ENCODE measurements at regions not wholly inside any gene's neighbourhood (a gene's known extent, or its start where the extent isn't known, plus 50 kb on each side); places are given as distances from the start of the nearest gene placed in this dataset.
"Not testable (repeated sequence)": the region's sequence is repeated elsewhere in the genome, so short reads cannot be mapped to it uniquely, and the experiment has no call there.

DNA sequence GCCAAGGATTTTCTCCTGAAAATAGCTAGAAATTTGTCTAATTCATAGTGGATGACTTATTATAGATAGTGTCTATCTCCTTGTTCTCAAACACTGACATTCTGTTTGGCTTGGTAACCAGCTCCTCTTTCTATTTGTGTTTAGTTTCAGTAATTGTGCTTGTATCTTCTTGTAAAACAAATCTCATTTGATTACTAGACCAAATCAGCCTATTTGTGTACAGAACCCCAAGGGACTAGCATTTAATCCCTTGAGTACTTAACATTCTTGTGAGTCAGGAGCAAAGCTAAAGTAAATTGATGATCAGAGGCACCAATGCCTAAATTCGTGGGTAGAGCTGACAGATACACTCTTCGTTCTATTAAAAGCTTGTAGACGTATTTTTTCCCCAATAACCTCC lies 306.5 kb upstream of the SLITRK3 start:
- Histone ChIP-seq H3K23ac (ENCODE audit: low read depth, low read length) (no peak overlapping the region), H3K4me1 (ENCODE audit: control insufficient read depth, insufficient read depth, low read length) (no peaks in the 10 kb centered on the region), H2AK5ac (ENCODE audit: low read depth, low read length) (no peak overlapping the region), H3K56ac (ENCODE audit: extremely low read depth, insufficient read depth, low read length) (no peak overlapping the region), H4K20me1 (ENCODE audit: insufficient read depth, low read length) (no peaks in the 10 kb centered on the region), H3K27me3 (ENCODE audit: control insufficient read depth, insufficient read depth, low read length) (no peaks in the 10 kb centered on the region), H3K27ac (ENCODE audit: insufficient read depth, low read length) (no peak overlapping the region), H2AK9ac (replicated peaks; ENCODE audit: low read depth, low read length, poor library complexity) (no peak overlapping the region), H2BK15ac (ENCODE audit: low read depth, low read length) (no peak overlapping the region), H3K9me1 (ENCODE audit: insufficient read depth, low read length) (no peaks in the 10 kb centered on the region), H3K9ac (ENCODE audit: low read depth, low read length) (no peak overlapping the region), H2BK5ac (ENCODE audit: low read depth, low read length, poor library complexity, severe bottlenecking) (no peak overlapping the region), H3K4me3 (ENCODE audit: insufficient read depth, low read depth, low read length) (no peak overlapping the region), H3K14ac (replicated peaks; ENCODE audit: low read depth, low read length) (no peak overlapping the region), H3K9me3 (ENCODE audit: control insufficient read depth, insufficient read depth, low read length) (peaks cover 2% of the 10 kb centered on the region; the same call in 1 of the 2 replicates), H3K4me2 (ENCODE audit: low read depth, low read length) (no peak overlapping the region), H4K91ac (ENCODE audit: insufficient read depth, low read depth, low read length) (no peak overlapping the region), H2AFZ (replicated peaks; ENCODE audit: low read length, poor library complexity) (no peak overlapping the region), H3K4ac (ENCODE audit: low read depth, low read length) (no peak overlapping the region), H3K36me3 (ENCODE audit: control insufficient read depth, insufficient read depth, low read length) (no peaks in the 10 kb centered on the region), H2BK120ac (ENCODE audit: low read depth, low read length) (no peak overlapping the region), H4K8ac (ENCODE audit: low read depth in 2 of 2, low read length in 2 of 2) (no peak overlapping the region), H2BK20ac (ENCODE audit: low read depth, low read length) (no peak overlapping the region), H3K79me1 (ENCODE audit: low read depth in 1 of 2, low read length in 2 of 2) (no peaks in the 10 kb centered on the region), H4K5ac (ENCODE audit: low read depth, low read length) (no peak overlapping the region), H3K18ac (ENCODE audit: low read depth, low read length) (no peak overlapping the region)
- dilution Hi-C loops (cut with HindIII; ENCODE audit: low sequenced_read_pairs, unreplicated experiment), result no loop called here
- no CpG with 5 or more reads among the region's 3 CpGs for WGBS, 2 experiments (ENCODE audit: extremely low coverage in 2 of 2, insufficient read length in 1 of 2)
- ChIA-PET POLR2A (ENCODE audit: unreplicated experiment) (no interaction called here), CTCF (no interaction called here)
- intact Hi-C loops (cut with micrococcal nuclease), result no loop called here
- TF ChIP-seq FOS (IDR thresholded peaks at IDR 0.05; ENCODE audit: low read depth, low read length), result no peak
- TF ChIP-seq RFX5 (IDR thresholded peaks at IDR 0.05; ENCODE audit: low read depth, low read length), result no peak
- no peak for TF ChIP-seq RCOR1 (IDR thresholded peaks at IDR 0.05; ENCODE audit: insufficient replicate concordance, low read length)
- no peak for TF ChIP-seq CEBPB (IDR thresholded peaks at IDR 0.05; ENCODE audit: low read depth, low read length)
- TF ChIP-seq, protein P1, sequence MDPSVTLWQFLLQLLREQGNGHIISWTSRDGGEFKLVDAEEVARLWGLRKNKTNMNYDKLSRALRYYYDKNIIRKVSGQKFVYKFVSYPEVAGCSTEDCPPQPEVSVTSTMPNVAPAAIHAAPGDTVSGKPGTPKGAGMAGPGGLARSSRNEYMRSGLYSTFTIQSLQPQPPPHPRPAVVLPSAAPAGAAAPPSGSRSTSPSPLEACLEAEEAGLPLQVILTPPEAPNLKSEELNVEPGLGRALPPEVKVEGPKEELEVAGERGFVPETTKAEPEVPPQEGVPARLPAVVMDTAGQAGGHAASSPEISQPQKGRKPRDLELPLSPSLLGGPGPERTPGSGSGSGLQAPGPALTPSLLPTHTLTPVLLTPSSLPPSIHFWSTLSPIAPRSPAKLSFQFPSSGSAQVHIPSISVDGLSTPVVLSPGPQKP (IDR thresholded peaks at IDR 0.05; ENCODE audit: borderline replicate concordance, low read depth, low read length), result no peak
- TF ChIP-seq MXI1 (IDR thresholded peaks at IDR 0.05; ENCODE audit: borderline replicate concordance, low read depth, low read length), result no peak
- in situ Hi-C loops (cut with MboI; ENCODE audit: low sequenced_read_pairs), result no loop called here
- ATAC-seq (ENCODE audit: low read depth) (no peak), DNase-seq (no peak)
- no TSS peak for BruUV-seq (replicated peaks)

DNA sequence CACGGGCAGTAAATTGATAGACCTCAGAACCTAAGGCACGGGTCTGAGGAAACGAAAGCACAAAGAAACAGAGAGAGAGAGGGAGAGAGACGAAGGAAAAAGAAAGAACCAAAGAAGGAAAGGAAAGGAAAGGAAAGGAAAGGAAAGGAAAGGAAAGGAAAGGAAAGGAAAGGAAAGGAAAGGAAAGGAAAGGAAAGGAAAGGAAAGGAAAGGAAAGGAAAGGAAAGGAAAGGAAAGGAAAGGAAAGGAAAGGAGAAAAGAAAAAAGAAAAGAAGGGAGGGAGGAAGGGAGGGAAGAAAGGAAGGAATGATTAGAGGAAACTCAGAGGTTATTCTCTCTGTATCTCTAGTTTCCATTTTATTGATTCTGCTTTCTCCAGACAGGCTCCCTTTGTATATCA lies 302.6 kb upstream of the SLITRK3 start:
- CTCF ChIA-PET; H3K27ac ChIP-seq (ENCODE audit: insufficient read depth, low read length); H3K79me1 ChIP-seq (ENCODE audit: low read depth in 1 of 2, low read length in 2 of 2); H3K9me1 ChIP-seq (ENCODE audit: insufficient read depth, low read length); H2BK120ac ChIP-seq (ENCODE audit: low read depth, low read length); H3K27me3 ChIP-seq (ENCODE audit: control insufficient read depth, insufficient read depth, low read length); H2BK20ac ChIP-seq (ENCODE audit: low read depth, low read length); H3K14ac ChIP-seq (replicated peaks; ENCODE audit: low read depth, low read length); in situ Hi-C loops (cut with MboI; ENCODE audit: low sequenced_read_pairs); H2BK5ac ChIP-seq (ENCODE audit: low read depth, low read length, poor library complexity, severe bottlenecking); intact Hi-C loops (cut with micrococcal nuclease); H4K91ac ChIP-seq (ENCODE audit: insufficient read depth, low read depth, low read length); H3K4ac ChIP-seq (ENCODE audit: low read depth, low read length); H2AK5ac ChIP-seq (ENCODE audit: low read depth, low read length); H3K56ac ChIP-seq (ENCODE audit: extremely low read depth, insufficient read depth, low read length); ATAC-seq (ENCODE audit: low read depth); H3K4me2 ChIP-seq (ENCODE audit: low read depth, low read length); H3K9me3 ChIP-seq (ENCODE audit: control insufficient read depth, insufficient read depth, low read length); H3K4me3 ChIP-seq (ENCODE audit: insufficient read depth, low read depth, low read length); H2AFZ ChIP-seq (replicated peaks; ENCODE audit: low read length, poor library complexity); H3K23ac ChIP-seq (ENCODE audit: low read depth, low read length); H4K5ac ChIP-seq (ENCODE audit: low read depth, low read length); H2AK9ac ChIP-seq (replicated peaks; ENCODE audit: low read depth, low read length, poor library complexity); H3K4me1 ChIP-seq (ENCODE audit: control insufficient read depth, insufficient read depth, low read length); H3K36me3 ChIP-seq (ENCODE audit: control insufficient read depth, insufficient read depth, low read length); dilution Hi-C loops (cut with HindIII; ENCODE audit: low sequenced_read_pairs, unreplicated experiment); POLR2A ChIA-PET (ENCODE audit: unreplicated experiment); H3K9ac ChIP-seq (ENCODE audit: low read depth, low read length); H4K20me1 ChIP-seq (ENCODE audit: insufficient read depth, low read length); H2BK15ac ChIP-seq (ENCODE audit: low read depth, low read length); BruUV-seq (replicated peaks); H4K8ac ChIP-seq (ENCODE audit: low read depth in 2 of 2, low read length in 2 of 2); H3K18ac ChIP-seq (ENCODE audit: low read depth, low read length); DNase-seq: not testable (repeated sequence)
- no CpG with 5 or more reads among the region's 4 CpGs for WGBS, 2 experiments (ENCODE audit: extremely low coverage in 2 of 2, insufficient read length in 1 of 2)

Measured in IMR-90 (cell line).